ENCODE measurements at regions not wholly inside any gene's neighbourhood (a gene's known extent, or its start where the extent isn't known, plus 50 kb on each side); places are given as distances from the start of the nearest gene placed in this dataset.

GRCh38 chr11:25908726-25909125 is 423.2 kb upstream of the ANO3 start:
- TF ChIP-seq CTCF (IDR thresholded peaks at IDR 0.05), result no peak
- TF ChIP-seq POLR2A (IDR thresholded peaks at IDR 0.05), result no peak
